Neural progenitor cell (in vitro differentiated cells): ENCODE measurements at regions not wholly inside any gene's neighbourhood (a gene's known extent, or its start where the extent isn't known, plus 50 kb on each side); places are given as distances from the start of the nearest gene placed in this dataset.

Experiments
- DNase-seq: peaks from one replicate; pipeline ENCODE4 v3.0.0-alpha.2; 2016; ENCODE audit warnings: low spot score
- H2AFZ ChIP-seq: fragments of 200-600 bp; sonication (generic); replicated peaks from 2 replicates; pipeline ENCODE4 v1.6.1; 2016; ENCODE audit warnings: antibody characterized with exemption
- H3F3A ChIP-seq: fragments of 200-600 bp; sonication (generic); 2 replicates; pipeline ENCODE4 v1.6.1; 2016; ENCODE audit warnings: antibody characterized with exemption, low read depth
- H3K27ac ChIP-seq: fragments of 200-600 bp; sonication (generic); 2 replicates; pipeline ENCODE4 v1.5.1; 2016; ENCODE audit warnings: mild to moderate bottlenecking
- H3K27me3 ChIP-seq: fragments of 200-600 bp; sonication (generic); 2 replicates; pipeline ENCODE4 v1.6.1; 2016; ENCODE audit warnings: mild to moderate bottlenecking, moderate library complexity
- H3K36me3 ChIP-seq: fragments of 200-600 bp; sonication (generic); 2 replicates; pipeline ENCODE4 v1.5.1; 2016
- H3K4me1 ChIP-seq: fragments of 200-600 bp; sonication (generic); 2 replicates; pipeline ENCODE4 v1.6.1; 2016; ENCODE audit warnings: mixed run types
- H3K4me2 ChIP-seq: fragments of 200-600 bp; sonication (generic); 2 replicates; pipeline ENCODE4 v1.6.1; 2016
- H3K4me3 ChIP-seq: fragments of 200-600 bp; sonication (generic); 2 replicates; pipeline ENCODE4 v1.5.1; 2016
- H3K79me2 ChIP-seq: fragments of 200-600 bp; sonication (generic); 2 replicates; pipeline ENCODE4 v1.6.1; 2016; ENCODE audit warnings: low read depth
- H3K9ac ChIP-seq: fragments of 200-600 bp; sonication (generic); 2 replicates; pipeline ENCODE4 v1.6.1; 2016
- H3K9me3 ChIP-seq: fragments of 200-600 bp; sonication (generic); 2 replicates; pipeline ENCODE4 v1.5.1; 2016; ENCODE audit warnings: low read depth
- H4K20me1 ChIP-seq: fragments of 200-600 bp; sonication (generic); 2 replicates; pipeline ENCODE4 v1.6.1; 2016; ENCODE audit warnings: low read depth
- H3K27ac Mint-ChIP-seq: 3 replicates; pipeline ENCODE4 v1.8.0; 2021; ENCODE audit warnings: mixed read lengths
- H3K27me3 Mint-ChIP-seq: 2 replicates; pipeline ENCODE4 v1.8.0; 2022; ENCODE audit warnings: low read depth, mild to moderate bottlenecking, inconsistent platforms, moderate library complexity, mixed read lengths; ENCODE audit not compliant: insufficient read depth
- H3K36me3 Mint-ChIP-seq: 3 replicates; pipeline ENCODE4 v1.8.0; 2021; ENCODE audit warnings: mixed read lengths
- H3K4me1 Mint-ChIP-seq: 3 replicates; pipeline ENCODE4 v1.8.0; 2021; ENCODE audit warnings: mixed read lengths
- H3K4me3 Mint-ChIP-seq: 3 replicates; pipeline ENCODE4 v1.8.0; 2021; ENCODE audit warnings: mild to moderate bottlenecking, moderate library complexity, mixed read lengths
- H3K9me3 Mint-ChIP-seq: 3 replicates; pipeline ENCODE4 v1.8.0; 2020; ENCODE audit warnings: mixed read lengths
- CTCF ChIP-seq: fragments of 200-600 bp; sonication (generic); IDR thresholded peaks from 2 replicates; pipeline ENCODE4 v1.5.1; 2017; ENCODE audit warnings: antibody characterized with exemption, mild to moderate bottlenecking
- EZH2 ChIP-seq: fragments of 200-600 bp; sonication (generic); IDR thresholded peaks from 2 replicates; pipeline ENCODE4 v1.6.1; 2017; ENCODE audit warnings: antibody characterized with exemption, mild to moderate bottlenecking, moderate library complexity
- EZH2phosphoT487 ChIP-seq: fragments of 200-600 bp; sonication (generic); IDR thresholded peaks from 2 replicates; pipeline ENCODE4 v1.6.1; 2017; ENCODE audit warnings: antibody characterized with exemption

DNA sequence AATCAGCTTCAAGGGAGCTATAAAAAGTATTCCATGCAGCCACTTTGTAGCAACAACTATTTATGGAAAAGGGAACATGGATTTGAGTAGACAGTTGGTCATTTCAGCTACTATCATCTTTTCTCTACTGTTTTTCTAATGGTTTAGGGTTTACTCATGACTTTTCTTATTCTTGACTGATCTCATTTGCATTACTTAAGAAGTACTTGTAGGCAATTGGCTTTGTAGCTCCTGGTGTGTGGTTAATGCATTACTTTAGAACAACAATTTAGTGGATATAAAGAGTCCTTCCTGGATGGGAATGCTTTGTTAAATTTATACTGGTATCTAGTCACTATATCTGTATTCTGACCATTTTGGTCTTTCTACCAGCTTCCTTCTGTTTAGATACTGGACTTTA is 59.8 kb upstream of the NTRK2 start:
- no peaks in the 10 kb centered on the region for H3K4me1 ChIP-seq
- H3K79me2 ChIP-seq, result no peaks in the 10 kb centered on the region
- H3K4me3 ChIP-seq, result no peak overlapping the region
- no peaks in the 10 kb centered on the region for H4K20me1 ChIP-seq
- peaks cover 7% of the 10 kb centered on the region for H3K9me3 Mint-ChIP-seq
- no peak overlapping the region for H2AFZ ChIP-seq
- no peak overlapping the region for H3K4me2 ChIP-seq
- no peak overlapping the region for H3K27ac Mint-ChIP-seq
- TF ChIP-seq CTCF (no peak), EZH2 (no peak), EZH2phosphoT487 (no peak)
- no peak for DNase-seq
- H3K4me1 Mint-ChIP-seq, result peaks cover 1% of the 10 kb centered on the region
- H3K27me3 ChIP-seq, result no peaks in the 10 kb centered on the region
- no peak overlapping the region for H3K4me3 Mint-ChIP-seq
- no peak overlapping the region for H3K27ac ChIP-seq
- H3K9ac ChIP-seq, result no peak overlapping the region
- H3K9me3 ChIP-seq, result no peaks in the 10 kb centered on the region
- no peaks in the 10 kb centered on the region for H3F3A ChIP-seq
- H3K36me3 ChIP-seq, result no peaks in the 10 kb centered on the region
- no peaks in the 10 kb centered on the region for H3K36me3 Mint-ChIP-seq
- H3K27me3 Mint-ChIP-seq, result peaks cover 3% of the 10 kb centered on the region

DNA sequence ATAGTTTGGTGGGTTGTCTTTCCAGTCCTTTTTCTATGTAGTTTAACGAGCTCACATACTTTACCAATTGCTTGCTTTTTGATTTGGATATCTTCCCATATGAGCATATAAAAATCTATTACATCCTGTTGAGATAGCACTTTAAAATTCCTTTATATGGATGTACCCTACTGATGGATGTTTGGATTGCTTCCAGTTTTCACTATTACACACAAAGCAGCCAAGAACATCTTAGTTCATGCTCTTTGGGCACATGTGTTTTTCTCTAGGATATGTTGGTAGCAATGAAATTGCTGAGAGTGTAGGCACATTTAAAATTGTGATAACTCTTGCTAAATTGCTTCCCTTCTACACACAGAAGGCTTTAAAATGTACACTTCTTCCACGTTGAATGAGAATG is 56.1 kb upstream of the NTRK2 start:
- no peaks in the 10 kb centered on the region for H3K27me3 ChIP-seq
- H3K4me2 ChIP-seq, result no peak overlapping the region
- DNase-seq, result no peak
- Mint-ChIP-seq H3K27me3 (no peaks in the 10 kb centered on the region), H3K4me3 (no peak overlapping the region), H3K9me3 (peaks cover 7% of the 10 kb centered on the region), H3K36me3 (no peaks in the 10 kb centered on the region), H3K4me1 (peaks cover 22% of the 10 kb centered on the region), H3K27ac (no peak overlapping the region)
- no peaks in the 10 kb centered on the region for H3K79me2 ChIP-seq
- H3K27ac ChIP-seq, result no peak overlapping the region
- H3K4me1 ChIP-seq, result peaks cover 7% of the 10 kb centered on the region
- H2AFZ ChIP-seq, result no peak overlapping the region
- no peak overlapping the region for H3K9ac ChIP-seq
- TF ChIP-seq CTCF (no peak), EZH2phosphoT487 (no peak), EZH2 (no peak)
- H3F3A ChIP-seq, result no peaks in the 10 kb centered on the region
- H3K36me3 ChIP-seq, result no peaks in the 10 kb centered on the region
- H4K20me1 ChIP-seq, result no peaks in the 10 kb centered on the region
- no peaks in the 10 kb centered on the region for H3K9me3 ChIP-seq
- no peak overlapping the region for H3K4me3 ChIP-seq

DNA sequence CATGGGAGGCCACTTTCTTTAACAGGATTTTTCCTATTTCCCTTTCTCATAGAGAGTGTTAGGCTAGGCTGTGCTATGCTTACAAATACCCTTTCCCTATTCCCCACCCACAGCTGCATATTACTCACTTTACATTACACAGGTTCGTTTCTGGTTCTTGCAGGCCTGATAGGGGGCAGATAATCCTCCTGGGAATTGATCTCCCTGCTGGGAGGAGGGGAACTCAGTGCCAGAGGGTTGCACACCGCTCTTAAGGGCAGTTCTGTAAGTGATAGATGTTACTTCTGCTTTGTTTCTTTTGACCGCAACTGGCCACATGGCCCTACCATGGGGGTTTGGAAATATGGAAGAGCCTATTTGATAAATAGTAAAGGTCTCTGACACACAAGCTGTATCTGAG is 54.0 kb upstream of the NTRK2 start:
- Histone ChIP-seq H3K4me1 (peaks cover 7% of the 10 kb centered on the region), H3K79me2 (no peaks in the 10 kb centered on the region), H3K4me2 (peak overlapping the region; percentile 16), H3K9ac (no peak overlapping the region), H3K27ac (no peak overlapping the region), H3F3A (no peaks in the 10 kb centered on the region), H3K27me3 (no peaks in the 10 kb centered on the region), H4K20me1 (no peaks in the 10 kb centered on the region), H3K36me3 (no peaks in the 10 kb centered on the region), H3K4me3 (no peak overlapping the region), H2AFZ (peak overlapping the region; percentile 68), H3K9me3 (no peaks in the 10 kb centered on the region)
- Mint-ChIP-seq H3K9me3 (no peaks in the 10 kb centered on the region), H3K4me3 (no peak overlapping the region), H3K4me1 (peaks cover 24% of the 10 kb centered on the region), H3K36me3 (no peaks in the 10 kb centered on the region), H3K27ac (no peak overlapping the region), H3K27me3 (no peaks in the 10 kb centered on the region)
- DNase-seq, result peak; percentile 17
- TF ChIP-seq EZH2phosphoT487 (no peak), CTCF (no peak)
